ENCODE measurements at regions not wholly inside any gene's neighbourhood (a gene's known extent, or its start where the extent isn't known, plus 50 kb on each side); places are given as distances from the start of the nearest gene placed in this dataset.

- Histone ChIP-seq H3K4me1 (ENCODE audit: insufficient read depth, low read length, severe bottlenecking) (no peaks in the 10 kb centered on the region), H3F3A (ENCODE audit: insufficient read depth, low read length) (no peaks in the 10 kb centered on the region), H3K9me2 (ENCODE audit: low read depth, low read length) (no peaks in the 10 kb centered on the region), H3K27me3 (ENCODE audit: insufficient read depth, low read length) (no peaks in the 10 kb centered on the region), H3K36me3 (ENCODE audit: insufficient read depth, low read length) (no peaks in the 10 kb centered on the region), H2AFZ (ENCODE audit: low read length) (no peak overlapping the region), H3K4me3 (ENCODE audit: low read depth, low read length, poor library complexity, severe bottlenecking) (no peak overlapping the region), H3K4me2 (ENCODE audit: low read length) (no peak overlapping the region), H3K79me2 (ENCODE audit: insufficient read depth, low read length) (no peaks in the 10 kb centered on the region), H3K27ac (ENCODE audit: low read depth, low read length, poor library complexity, severe bottlenecking) (no peak overlapping the region), H3K9me3 (ENCODE audit: low read length) (no peaks in the 10 kb centered on the region), H4K20me1 (ENCODE audit: insufficient read depth, low read length) (no peaks in the 10 kb centered on the region), H3K9ac (ENCODE audit: low read length) (no peak overlapping the region)
- TF ChIP-seq, protein P1, sequence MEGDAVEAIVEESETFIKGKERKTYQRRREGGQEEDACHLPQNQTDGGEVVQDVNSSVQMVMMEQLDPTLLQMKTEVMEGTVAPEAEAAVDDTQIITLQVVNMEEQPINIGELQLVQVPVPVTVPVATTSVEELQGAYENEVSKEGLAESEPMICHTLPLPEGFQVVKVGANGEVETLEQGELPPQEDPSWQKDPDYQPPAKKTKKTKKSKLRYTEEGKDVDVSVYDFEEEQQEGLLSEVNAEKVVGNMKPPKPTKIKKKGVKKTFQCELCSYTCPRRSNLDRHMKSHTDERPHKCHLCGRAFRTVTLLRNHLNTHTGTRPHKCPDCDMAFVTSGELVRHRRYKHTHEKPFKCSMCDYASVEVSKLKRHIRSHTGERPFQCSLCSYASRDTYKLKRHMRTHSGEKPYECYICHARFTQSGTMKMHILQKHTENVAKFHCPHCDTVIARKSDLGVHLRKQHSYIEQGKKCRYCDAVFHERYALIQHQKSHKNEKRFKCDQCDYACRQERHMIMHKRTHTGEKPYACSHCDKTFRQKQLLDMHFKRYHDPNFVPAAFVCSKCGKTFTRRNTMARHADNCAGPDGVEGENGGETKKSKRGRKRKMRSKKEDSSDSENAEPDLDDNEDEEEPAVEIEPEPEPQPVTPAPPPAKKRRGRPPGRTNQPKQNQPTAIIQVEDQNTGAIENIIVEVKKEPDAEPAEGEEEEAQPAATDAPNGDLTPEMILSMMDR (IDR thresholded peaks at IDR 0.05; ENCODE audit: low read length) = no peak
- no peak for TF ChIP-seq EZH2 (IDR thresholded peaks at IDR 0.05; ENCODE audit: borderline replicate concordance, low read length)
Observed at GRCh38 chrX:110449312-110449711, 90.7 kb downstream of the RTL9 start.

DNA sequence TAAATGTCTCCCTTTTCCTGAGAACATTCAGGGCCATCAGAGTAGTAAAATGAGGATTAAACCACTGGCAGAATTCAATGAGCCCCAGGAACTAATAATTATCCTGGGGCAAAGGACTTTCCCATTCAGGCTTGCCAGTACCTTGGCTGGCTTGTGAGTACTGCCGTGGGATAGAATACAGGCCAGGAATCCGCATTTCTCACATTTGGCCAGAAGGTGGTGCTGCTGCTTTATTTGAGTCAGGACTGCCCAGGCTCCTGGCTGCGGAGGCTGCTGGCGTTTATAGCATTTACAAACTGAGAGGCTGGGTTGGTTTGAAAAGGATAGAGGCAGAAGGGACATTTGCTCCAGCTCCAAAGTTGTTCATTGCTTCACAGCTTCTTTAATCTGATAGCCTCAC, 91.4 kb downstream of the RTL9 start:
- Histone ChIP-seq H3K9ac (ENCODE audit: low read length) (no peak overlapping the region), H3K79me2 (ENCODE audit: insufficient read depth, low read length) (no peaks in the 10 kb centered on the region), H3K36me3 (ENCODE audit: insufficient read depth, low read length) (no peaks in the 10 kb centered on the region), H3K27me3 (ENCODE audit: insufficient read depth, low read length) (no peaks in the 10 kb centered on the region), H3K4me2 (ENCODE audit: low read length) (no peak overlapping the region), H3K4me1 (ENCODE audit: insufficient read depth, low read length, severe bottlenecking) (no peaks in the 10 kb centered on the region), H3K27ac (ENCODE audit: low read depth, low read length, poor library complexity, severe bottlenecking) (no peak overlapping the region), H2AFZ (ENCODE audit: low read length) (no peak overlapping the region), H3K9me3 (ENCODE audit: low read length) (no peaks in the 10 kb centered on the region), H3K4me3 (ENCODE audit: low read depth, low read length, poor library complexity, severe bottlenecking) (no peak overlapping the region), H3K9me2 (ENCODE audit: low read depth, low read length) (no peaks in the 10 kb centered on the region), H4K20me1 (ENCODE audit: insufficient read depth, low read length) (no peaks in the 10 kb centered on the region), H3F3A (ENCODE audit: insufficient read depth, low read length) (no peaks in the 10 kb centered on the region)
- TF ChIP-seq EZH2 (IDR thresholded peaks at IDR 0.05; ENCODE audit: borderline replicate concordance, low read length) = no peak
- TF ChIP-seq, protein P1 (IDR thresholded peaks at IDR 0.05; ENCODE audit: low read length) = peak; percentile 56; the same call in 1 of the 2 replicates

GRCh38 chrX:110454336-110454735, 95.7 kb downstream of the RTL9 start:
- Histone ChIP-seq H3K4me1 (ENCODE audit: insufficient read depth, low read length, severe bottlenecking) (no peaks in the 10 kb centered on the region), H2AFZ (ENCODE audit: low read length) (no peak overlapping the region), H3K27ac (ENCODE audit: low read depth, low read length, poor library complexity, severe bottlenecking) (no peak overlapping the region), H4K20me1 (ENCODE audit: insufficient read depth, low read length) (no peaks in the 10 kb centered on the region), H3K9me3 (ENCODE audit: low read length) (no peaks in the 10 kb centered on the region), H3K27me3 (ENCODE audit: insufficient read depth, low read length) (no peaks in the 10 kb centered on the region), H3K9me2 (ENCODE audit: low read depth, low read length) (no peaks in the 10 kb centered on the region), H3F3A (ENCODE audit: insufficient read depth, low read length) (no peaks in the 10 kb centered on the region), H3K36me3 (ENCODE audit: insufficient read depth, low read length) (no peaks in the 10 kb centered on the region), H3K9ac (ENCODE audit: low read length) (no peak overlapping the region), H3K4me2 (ENCODE audit: low read length) (no peak overlapping the region), H3K79me2 (ENCODE audit: insufficient read depth, low read length) (no peaks in the 10 kb centered on the region), H3K4me3 (ENCODE audit: low read depth, low read length, poor library complexity, severe bottlenecking) (no peak overlapping the region)
- no peak for TF ChIP-seq EZH2 (IDR thresholded peaks at IDR 0.05; ENCODE audit: borderline replicate concordance, low read length)
- TF ChIP-seq, protein P1 (IDR thresholded peaks at IDR 0.05; ENCODE audit: low read length) = no peak
